ENCODE measurements at regions not wholly inside any gene's neighbourhood (a gene's known extent, or its start where the extent isn't known, plus 50 kb on each side); places are given as distances from the start of the nearest gene placed in this dataset.
"Not testable (repeated sequence)": the region's sequence is repeated elsewhere in the genome, so short reads cannot be mapped to it uniquely, and the experiment has no call there.

- ATAC-seq (no peak), DNase-seq (no peak)
- no peaks in the 10 kb centered on the region for H3K4me1 ChIP-seq
- H3K36me3 ChIP-seq (ENCODE audit: insufficient read depth in 1 of 2, low read depth in 1 of 2): no peaks in the 10 kb centered on the region
- TF ChIP-seq CTCF (IDR thresholded peaks at IDR 0.05): no peak
- no peaks in the 10 kb centered on the region for H3K27me3 ChIP-seq (ENCODE audit: insufficient read depth in 3 of 3, low read length in 2 of 3)
- intact Hi-C loops (cut with DNase I): no loop called here
- H3K4me3 ChIP-seq: no peak overlapping the region
- no peak overlapping the region for H3K27ac ChIP-seq
- WGBS, 3 donors: 41 to 51% (median 48%) methylated on average over 3 of the region's 3 CpGs
- no peaks in the 10 kb centered on the region for H3K9me3 ChIP-seq
Observed at GRCh38 chr6:68189217-68189815, 445.8 kb upstream of the ADGRB3 start.

GRCh38 chr6:68186870-68187269, 448.2 kb upstream of the ADGRB3 start:
- Histone ChIP-seq H3K36me3 (ENCODE audit: insufficient read depth in 1 of 2, low read depth in 1 of 2) (no peaks in the 10 kb centered on the region), H3K27me3 (ENCODE audit: insufficient read depth in 3 of 3, low read length in 2 of 3) (no peaks in the 10 kb centered on the region), H3K4me1 (no peaks in the 10 kb centered on the region), H3K27ac (no peak overlapping the region), H3K9me3 (no peaks in the 10 kb centered on the region), H3K4me3 (no peak overlapping the region)
- ATAC-seq (no peak), DNase-seq (no peak)
- no peak for TF ChIP-seq CTCF (IDR thresholded peaks at IDR 0.05)
- WGBS, 3 donors: 90 to 98% (median 96%) methylated on average over 2 of the region's 2 CpGs
- intact Hi-C loops (cut with DNase I): no loop called here

GRCh38 chr6:68182386-68182785, 452.7 kb upstream of the ADGRB3 start:
- intact Hi-C loops (cut with DNase I): no loop called here
- no peak for ATAC-seq
- TF ChIP-seq CTCF (IDR thresholded peaks at IDR 0.05): no peak
- H3K27ac ChIP-seq: no peak overlapping the region
- WGBS, 3 donors: 59 to 67% (median 62%) methylated on average over 3 of the region's 3 CpGs
- H3K9me3 ChIP-seq: no peaks in the 10 kb centered on the region
- no peak for DNase-seq
- no peak overlapping the region for H3K4me3 ChIP-seq
- no peaks in the 10 kb centered on the region for H3K27me3 ChIP-seq (ENCODE audit: insufficient read depth in 3 of 3, low read length in 2 of 3)
- H3K36me3 ChIP-seq (ENCODE audit: insufficient read depth in 1 of 2, low read depth in 1 of 2): no peaks in the 10 kb centered on the region
- H3K4me1 ChIP-seq: no peaks in the 10 kb centered on the region

- DNase-seq; H3K27ac ChIP-seq; H3K4me1 ChIP-seq; H3K27me3 ChIP-seq (ENCODE audit: insufficient read depth in 3 of 3, low read length in 2 of 3); H3K9me3 ChIP-seq; intact Hi-C loops (cut with DNase I); H3K4me3 ChIP-seq; ATAC-seq; H3K36me3 ChIP-seq (ENCODE audit: insufficient read depth in 1 of 2, low read depth in 1 of 2): not testable (repeated sequence)
- 51 to 58% (median 56%) methylated on average over 3 of the region's 3 CpGs for WGBS, 3 donors
Observed at GRCh38 chr6:68181027-68181426, 454.1 kb upstream of the ADGRB3 start.

GRCh38 chr6:68173616-68174015, 461.5 kb upstream of the ADGRB3 start:
- Histone ChIP-seq H3K4me1 (no peaks in the 10 kb centered on the region), H3K9me3 (no peaks in the 10 kb centered on the region), H3K4me3 (no peak overlapping the region), H3K36me3 (ENCODE audit: insufficient read depth in 1 of 2, low read depth in 1 of 2) (no peaks in the 10 kb centered on the region), H3K27ac (no peak overlapping the region), H3K27me3 (ENCODE audit: insufficient read depth in 3 of 3, low read length in 2 of 3) (no peaks in the 10 kb centered on the region)
- no peak for DNase-seq
- intact Hi-C loops (cut with DNase I): no loop called here
- ATAC-seq: no peak
- TF ChIP-seq CTCF (IDR thresholded peaks at IDR 0.05): no peak
- WGBS, 3 donors: 68 to 95% (median 70%) methylated on average over 2 of the region's 2 CpGs
